NCI-H82 treated with DMSO at 0.1 percent for 48 hours (cell line): ENCODE measurements at regions not wholly inside any gene's neighbourhood (a gene's known extent, or its start where the extent isn't known, plus 50 kb on each side); places are given as distances from the start of the nearest gene placed in this dataset.

Experiments
- DNase-seq: peaks from one replicate; lab custom pipeline; 2025; ENCODE audit not compliant: unreplicated experiment; lab: John Stamatoyannopoulos, UW

- DNase-seq: no peak
These were observed 51.6 kb upstream of the NLRP1 start for GRCh38 chr17:5635949-5636348.

GRCh38 chr17:5638596-5638995 is 54.3 kb upstream of the NLRP1 start:
- DNase-seq: no peak

DNA sequence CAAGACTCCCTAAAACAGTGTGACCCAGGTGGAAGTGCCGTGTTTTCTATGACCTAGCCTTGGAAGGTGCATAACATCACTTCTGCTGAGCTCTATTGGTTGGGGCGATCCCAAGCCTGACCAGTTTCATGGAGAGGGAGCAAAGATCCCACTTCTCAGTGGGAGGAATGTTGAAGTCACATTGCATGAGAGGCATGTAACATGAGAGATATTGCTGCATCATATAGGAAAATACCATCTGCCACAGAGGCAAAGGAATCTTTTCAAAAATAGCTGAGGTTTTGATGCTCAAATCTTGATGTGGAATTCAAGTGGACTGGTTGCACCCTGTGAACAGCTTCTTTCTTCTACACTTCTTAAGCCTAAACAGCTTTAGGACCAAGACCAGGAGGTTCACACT is 56.4 kb upstream of the NLRP1 start:
- no peak for DNase-seq

GRCh38 chr17:5642752-5643151 is 58.4 kb upstream of the NLRP1 start:
- DNase-seq: no peak

GRCh38 chr17:5644065-5644464 is 59.8 kb upstream of the NLRP1 start:
- DNase-seq: no peak

DNA sequence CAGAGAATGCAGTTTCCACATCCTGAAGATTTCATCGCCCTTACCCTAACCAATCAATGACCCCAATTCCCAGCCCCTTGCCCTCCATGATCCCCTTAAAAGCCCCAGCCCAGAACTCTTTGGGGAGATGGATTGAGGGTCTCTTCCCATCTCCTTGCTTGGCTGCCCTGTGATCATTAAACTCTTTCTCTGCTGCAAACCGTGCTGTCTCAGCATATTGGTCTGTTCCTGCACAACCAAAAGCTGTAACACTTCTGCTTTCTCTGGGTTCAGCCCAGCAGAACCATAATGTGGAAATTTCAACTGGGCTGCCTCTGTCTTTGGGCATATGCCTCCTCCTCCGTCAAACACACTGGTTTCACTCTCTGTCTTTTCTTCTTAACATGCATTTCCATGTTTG is 67.0 kb upstream of the NLRP1 start:
- no peak for DNase-seq

GRCh38 chr17:5661491-5662125 is 77.3 kb upstream of the NLRP1 start:
- no peak for DNase-seq

- DNase-seq: no peak
These were observed 78.2 kb upstream of the NLRP1 start for GRCh38 chr17:5662409-5663085.

DNA sequence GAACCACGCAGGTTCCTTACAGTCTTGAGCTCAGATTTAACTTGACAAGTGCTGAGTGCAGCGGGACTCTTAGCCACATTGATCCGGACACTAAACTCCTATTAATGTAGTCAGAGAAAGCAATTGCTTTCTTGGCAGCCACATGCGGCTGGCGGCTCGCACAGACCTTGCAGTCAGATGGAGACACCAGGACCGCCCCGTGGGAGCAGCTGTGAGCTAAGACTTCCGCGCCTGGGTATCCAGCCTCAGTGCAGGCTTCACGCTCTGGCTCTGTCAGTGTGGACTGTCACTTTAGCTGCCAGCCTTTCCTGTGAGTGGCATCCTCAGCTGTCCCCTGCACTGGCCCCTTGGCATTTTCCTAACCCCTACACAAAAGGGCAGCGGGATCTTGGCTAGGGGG is 80.9 kb upstream of the NLRP1 start:
- DNase-seq: no peak

DNA sequence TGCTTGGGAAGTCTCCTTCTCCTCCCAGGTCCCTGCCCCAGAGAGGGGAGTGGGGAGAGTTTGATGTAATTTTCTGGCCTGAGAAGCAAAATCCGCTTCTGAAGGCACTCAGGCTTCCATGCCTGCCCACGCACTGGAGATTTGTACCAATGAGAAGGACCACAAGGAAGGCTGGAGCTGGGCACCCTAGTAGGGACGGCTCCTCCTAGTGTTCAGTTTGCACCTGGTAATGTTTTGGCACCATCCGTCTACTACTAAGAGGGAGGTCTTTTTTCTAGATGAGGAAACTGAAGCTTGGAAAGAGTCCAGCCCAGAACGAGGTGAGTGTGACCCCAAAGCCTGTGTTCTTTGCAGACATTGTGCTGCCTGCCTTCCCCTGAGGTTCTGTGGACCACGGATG is 83.6 kb upstream of the NLRP1 start:
- no peak for DNase-seq

GRCh38 chr17:5668557-5669138 is 84.3 kb upstream of the NLRP1 start:
- no peak for DNase-seq

GRCh38 chr17:5669191-5669590 is 84.9 kb upstream of the NLRP1 start:
- no peak for DNase-seq

DNA sequence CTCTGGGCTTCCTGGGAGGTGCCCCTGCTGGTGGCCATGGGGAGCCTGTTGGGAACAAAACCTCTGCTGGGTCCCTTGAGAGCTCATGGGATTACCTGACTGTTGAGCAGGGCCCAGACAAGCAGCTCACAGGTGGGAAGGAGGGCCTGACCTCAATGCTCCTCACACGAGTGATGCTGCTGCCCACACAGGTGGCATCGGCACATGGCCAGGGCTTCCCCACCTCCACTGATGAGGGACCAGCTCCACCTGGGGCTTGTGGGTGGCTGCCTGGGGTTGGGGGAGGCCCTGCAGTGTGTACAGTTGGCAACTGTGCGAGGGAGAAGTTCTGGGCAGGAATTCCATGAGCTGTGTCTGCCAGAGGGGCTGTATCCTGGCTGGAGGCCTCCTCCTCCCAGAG is 87.8 kb upstream of the NLRP1 start:
- no peak for DNase-seq

- DNase-seq: no peak
These were observed 88.6 kb upstream of the NLRP1 start for GRCh38 chr17:5672815-5673430.

GRCh38 chr17:5675625-5676421 is 91.5 kb upstream of the NLRP1 start:
- no peak for DNase-seq

DNA sequence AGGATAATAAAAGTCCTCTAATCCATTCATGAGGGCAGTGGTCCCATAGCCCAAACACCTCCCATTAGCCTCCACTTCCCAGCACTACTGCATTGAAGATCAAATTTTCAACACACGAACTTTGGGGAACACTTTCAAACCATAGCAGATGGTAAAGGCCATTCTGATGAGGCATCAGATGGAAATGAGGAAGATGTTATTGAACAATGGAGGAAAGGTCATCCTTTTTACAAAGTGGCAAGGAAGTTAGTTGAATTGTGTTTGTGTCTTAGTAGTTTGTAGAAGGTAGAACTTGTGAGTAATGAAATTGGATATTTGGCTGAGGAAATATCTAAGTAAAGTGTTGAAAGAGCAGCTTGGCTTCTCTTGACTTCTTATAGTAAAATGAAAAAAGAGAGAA is 93.3 kb upstream of the NLRP1 start:
- DNase-seq: no peak

DNA sequence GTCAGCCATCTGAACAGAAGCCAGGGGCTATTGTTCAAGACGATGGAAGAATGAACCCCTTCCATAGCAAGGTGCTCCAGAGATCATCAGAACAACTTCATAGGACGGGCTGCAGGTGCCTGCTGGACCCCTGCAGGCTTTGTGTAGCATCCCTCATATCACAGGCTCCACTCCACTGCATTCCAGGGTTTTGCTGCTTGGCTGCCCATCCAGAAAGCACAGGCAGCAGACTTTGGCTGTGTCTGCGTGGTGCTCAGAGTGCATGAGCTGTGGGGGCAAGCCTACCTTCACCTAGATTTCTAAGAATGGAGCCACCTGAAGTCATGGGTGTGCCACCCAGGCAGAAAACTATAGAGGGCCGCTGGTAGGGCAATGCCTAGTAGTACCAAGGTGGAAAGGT is 93.9 kb upstream of the NLRP1 start:
- no peak for DNase-seq

DNA sequence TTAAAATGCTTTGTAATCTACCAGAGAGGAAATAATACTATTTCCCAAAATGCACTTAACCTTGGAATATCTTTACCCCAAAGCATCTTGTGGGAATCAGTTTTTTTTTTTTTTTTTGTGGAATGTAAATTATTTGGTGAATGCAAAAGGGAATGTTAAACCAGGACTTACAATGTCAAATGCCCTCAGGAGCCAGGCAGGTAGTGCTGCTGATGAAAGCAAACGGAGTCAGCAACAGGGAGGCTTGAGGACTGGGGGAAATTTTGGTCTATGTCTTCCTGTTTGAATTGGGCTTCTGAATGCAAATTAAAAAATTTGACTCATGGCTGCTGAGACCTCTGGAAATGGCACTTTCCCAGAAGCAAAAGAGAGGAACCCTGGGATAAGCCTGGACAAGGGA is 96.5 kb upstream of the NLRP1 start:
- no peak for DNase-seq

- no peak for DNase-seq
These were observed 98.9 kb upstream of the NLRP1 start for GRCh38 chr17:5683241-5683640.

DNA sequence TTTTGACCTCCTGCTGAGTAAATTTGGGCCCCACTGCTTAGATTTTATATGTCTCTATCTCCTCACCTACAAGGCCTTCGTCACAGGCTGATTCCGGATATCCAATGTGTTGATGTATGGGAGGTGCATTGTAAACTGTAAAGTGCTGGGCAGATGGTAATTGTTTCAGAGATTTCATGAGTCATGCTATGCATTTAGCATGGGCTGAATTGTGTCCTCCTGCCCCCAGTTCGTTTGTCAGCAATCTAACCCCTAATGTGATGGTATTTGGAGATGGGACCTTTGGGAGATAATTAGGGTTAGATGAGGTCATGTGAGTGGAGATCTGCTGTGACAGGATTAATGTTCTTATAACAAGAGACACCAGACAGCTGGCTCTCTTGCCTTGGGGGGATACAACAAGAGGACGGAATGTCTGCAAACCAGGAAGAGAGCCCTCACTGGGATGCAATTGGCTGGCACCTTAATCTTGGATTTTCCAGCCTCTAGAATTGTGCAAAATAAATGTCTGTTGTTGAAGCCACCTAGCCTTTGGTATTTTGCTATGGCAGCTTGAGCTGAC is 101.8 kb upstream of the NLRP1 start:
- peak; percentile 94 for DNase-seq

DNA sequence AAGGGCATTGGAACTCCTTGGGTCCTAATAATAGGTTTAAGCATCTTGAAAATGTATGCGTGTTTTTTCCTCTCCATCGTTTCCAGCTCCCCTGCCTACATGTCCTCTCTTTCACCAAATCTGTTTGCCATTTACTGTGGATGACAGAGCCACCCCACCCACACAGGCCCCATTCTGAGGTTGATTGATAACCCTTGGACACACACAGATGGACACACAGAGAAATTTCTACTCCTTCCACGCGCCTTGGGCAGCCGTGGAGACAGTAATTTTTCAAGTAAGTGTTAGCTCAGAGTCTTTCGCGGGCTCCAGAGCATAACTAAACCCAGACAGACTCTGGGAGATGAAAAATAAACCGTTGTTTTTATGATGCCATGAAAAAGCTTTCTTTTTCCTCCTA is 103.3 kb upstream of the NLRP1 start:
- DNase-seq: no peak
